Middle frontal gyrus (tissue), 1 donor: ENCODE measurements at regions not wholly inside any gene's neighbourhood (a gene's known extent, or its start where the extent isn't known, plus 50 kb on each side); places are given as distances from the start of the nearest gene placed in this dataset.
"Not testable (repeated sequence)": the region's sequence is repeated elsewhere in the genome, so short reads cannot be mapped to it uniquely, and the experiment has no call there.

Experiments
- DNase-seq: peaks from one replicate; pipeline ENCODE4 v3.0.0-alpha.2; 2015; ENCODE audit warnings: low spot score; ENCODE audit errors: extremely low spot score

GRCh38 chr11:96447208-96448110, 57.6 kb downstream of the JRKL start:
- DNase-seq, result no peak

DNA sequence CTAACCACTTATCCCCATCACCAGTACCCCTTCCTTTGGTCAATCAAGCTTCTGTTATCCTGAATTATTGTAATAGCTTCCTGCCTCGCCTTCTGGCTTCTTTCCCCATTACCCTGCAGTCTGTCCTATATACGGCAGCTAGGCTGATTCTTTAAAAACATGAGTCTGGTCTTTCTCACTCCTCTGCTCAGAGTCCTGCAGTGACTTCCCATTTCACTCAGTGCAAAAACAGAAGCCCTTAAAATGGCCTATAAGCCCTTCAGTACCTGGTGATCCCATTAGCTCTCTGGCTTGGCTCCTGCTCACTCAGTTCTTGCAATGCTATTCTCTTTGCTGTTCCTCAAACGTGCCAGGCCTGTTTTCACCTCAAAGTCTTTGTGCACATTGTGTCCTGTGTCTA, 58.4 kb downstream of the JRKL start:
- no peak for DNase-seq

DNA sequence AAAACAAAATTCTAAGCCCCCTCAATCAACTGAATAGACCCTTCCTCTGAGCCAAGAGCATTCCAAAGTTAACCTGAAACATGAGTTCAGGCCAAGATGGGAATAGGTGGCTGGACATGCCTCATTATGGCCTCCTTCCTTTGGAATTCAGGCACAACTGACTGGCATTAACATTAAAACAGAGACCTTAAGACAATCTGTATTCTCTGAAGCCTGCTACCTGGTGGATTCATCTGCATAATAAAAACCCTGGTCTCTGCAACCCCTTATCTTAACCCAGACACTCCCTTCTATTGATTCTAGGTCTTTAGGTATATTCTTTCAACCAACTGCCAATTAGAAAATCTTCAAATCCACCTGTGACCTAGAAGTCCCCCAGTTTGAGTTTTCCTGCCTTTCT, 66.3 kb downstream of the JRKL start:
- no peak for DNase-seq

GRCh38 chr11:96459751-96460150, 69.9 kb downstream of the JRKL start:
- DNase-seq, result no peak

DNA sequence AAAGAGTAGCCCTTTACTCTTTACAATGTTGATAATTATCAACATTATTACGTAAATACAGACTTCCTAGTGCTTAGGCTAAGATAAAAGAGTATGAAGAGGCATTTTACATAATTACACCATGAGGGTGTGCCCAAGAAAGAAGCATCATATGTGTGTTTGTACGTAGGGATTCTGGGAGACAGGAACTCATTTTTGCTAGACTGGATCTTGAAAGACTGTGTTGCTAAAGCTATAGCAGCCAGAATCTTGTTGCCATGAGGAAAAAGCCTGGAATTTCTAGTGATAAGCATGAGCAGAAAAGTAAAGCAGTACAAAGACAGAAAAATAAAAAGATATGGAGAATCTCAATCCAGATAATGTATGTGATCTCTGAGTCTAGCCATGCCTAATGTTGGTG, 72.1 kb downstream of the JRKL start:
- no peak for DNase-seq

GRCh38 chr11:96464700-96465307, 75.0 kb downstream of the JRKL start:
- DNase-seq, result peak; percentile 49

- no peak for DNase-seq
Measured at GRCh38 chr11:96465512-96465911, 75.7 kb downstream of the JRKL start.

DNA sequence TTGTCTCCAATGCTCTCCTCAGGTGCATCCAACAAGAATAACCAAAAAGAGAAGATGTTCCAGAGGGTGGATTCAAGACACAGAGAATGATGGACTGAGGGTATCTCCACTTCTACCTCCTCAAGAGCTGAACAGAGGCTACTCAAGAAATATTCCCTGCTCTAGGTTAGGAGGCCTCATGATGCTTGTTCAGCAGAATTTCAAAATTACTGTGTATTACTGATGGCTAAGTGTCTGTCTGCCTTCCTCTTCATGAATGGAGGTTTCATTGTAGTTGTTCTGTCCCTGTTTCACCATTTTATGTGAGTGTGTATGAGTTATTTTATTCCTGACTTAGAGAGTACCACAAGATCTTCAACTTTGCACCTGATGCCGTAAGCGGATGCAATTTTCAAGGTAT, 76.8 kb downstream of the JRKL start:
- DNase-seq, result no peak

GRCh38 chr11:96469776-96470175, 80.0 kb downstream of the JRKL start:
- no peak for DNase-seq

DNA sequence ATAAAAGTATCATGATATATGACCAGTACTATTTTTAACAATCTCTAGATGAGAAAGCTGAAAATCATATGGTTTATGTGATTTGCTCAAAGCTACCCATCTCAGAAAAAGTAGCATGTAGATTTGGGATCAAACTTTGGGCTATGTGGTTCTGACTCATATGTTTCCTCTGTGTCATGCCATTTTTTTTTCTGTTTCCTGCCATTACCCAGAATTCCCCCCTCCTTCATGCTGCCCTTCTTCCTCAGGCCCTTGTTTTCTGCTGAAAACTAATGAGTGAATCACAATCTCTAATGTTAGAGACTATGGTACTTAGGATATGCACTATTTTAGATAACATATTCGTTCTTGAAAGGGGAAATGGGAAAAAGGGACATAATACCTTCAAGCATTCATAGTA, 80.7 kb downstream of the JRKL start:
- DNase-seq, result no peak

GRCh38 chr11:96472085-96472484, 82.3 kb downstream of the JRKL start:
- no peak for DNase-seq

DNA sequence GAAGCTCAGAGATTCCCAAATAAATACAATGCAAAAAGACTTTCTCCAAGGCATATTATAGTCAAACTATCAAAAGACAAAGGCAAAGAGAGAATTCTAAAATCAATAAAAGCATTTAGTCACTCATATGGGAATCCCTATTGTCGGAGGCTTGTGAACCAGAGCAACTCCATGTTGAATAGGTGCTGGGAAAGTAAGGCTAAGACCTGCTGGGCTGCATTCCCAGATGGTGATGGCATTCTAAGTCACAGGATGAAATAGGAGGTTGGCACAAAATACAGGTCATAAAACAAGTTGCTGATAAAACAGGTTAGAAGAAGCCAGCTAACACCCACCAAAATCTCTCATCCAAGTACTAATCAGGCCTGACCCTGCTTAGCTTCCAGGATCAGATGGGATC, 84.5 kb downstream of the JRKL start:
- no peak for DNase-seq

DNA sequence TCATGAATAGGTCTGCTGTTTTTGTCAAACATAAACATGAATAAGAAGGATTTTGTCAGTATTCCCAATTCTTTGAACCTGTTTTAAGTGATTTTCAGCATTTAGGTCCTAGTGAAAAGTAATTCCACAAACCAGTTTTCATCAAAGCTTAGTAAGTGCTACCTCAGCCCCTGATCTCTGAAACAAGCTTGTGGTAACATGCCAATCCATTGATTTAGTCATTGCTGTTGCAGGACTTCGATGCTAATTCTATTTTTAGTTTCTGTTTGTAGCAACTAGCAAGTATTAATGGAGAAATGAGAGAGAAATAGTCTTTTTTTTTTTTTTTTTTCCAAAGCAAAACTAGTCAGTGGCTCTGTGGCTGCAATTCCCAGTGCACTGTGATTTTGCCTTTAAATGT, 91.4 kb downstream of the JRKL start:
- DNase-seq, result no peak

DNA sequence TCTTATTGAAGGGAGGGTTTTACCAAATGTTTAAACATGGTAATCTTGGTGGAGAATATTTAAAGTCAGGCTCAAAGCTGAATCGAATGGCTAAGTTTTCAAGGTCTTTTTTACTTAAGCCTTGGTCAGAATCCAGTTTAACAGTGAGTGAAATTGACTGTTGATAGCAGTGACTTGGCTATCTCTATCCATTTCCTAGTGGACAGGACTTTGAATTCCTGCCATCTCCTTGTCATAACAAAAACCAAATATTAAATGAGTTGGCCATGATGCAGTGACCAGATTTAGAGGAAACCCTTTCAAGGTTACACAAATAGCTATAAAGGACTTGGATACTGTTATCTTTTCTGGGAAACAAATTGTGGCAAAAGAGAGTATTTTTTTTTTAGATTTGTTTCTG, 92.0 kb downstream of the JRKL start:
- no peak for DNase-seq

DNA sequence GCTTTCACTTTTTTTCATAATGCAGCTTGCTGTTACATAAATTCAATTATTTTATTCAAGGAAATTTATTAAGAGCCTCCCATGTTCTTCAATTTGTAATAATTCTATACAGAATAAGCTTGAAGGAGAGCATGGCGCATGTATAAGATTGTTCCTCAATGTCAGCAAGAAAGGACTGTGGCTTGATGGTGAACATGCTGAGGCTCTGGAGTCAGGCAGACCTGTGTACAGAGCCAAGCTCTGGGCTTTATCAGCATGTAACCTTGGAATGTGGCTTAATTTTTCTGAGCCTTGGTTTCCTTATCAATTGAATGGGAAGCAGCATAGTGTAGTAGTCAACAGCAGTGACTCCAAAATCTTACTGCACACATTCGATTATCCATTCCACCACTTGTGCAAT, 92.4 kb downstream of the JRKL start:
- DNase-seq, result no peak

DNA sequence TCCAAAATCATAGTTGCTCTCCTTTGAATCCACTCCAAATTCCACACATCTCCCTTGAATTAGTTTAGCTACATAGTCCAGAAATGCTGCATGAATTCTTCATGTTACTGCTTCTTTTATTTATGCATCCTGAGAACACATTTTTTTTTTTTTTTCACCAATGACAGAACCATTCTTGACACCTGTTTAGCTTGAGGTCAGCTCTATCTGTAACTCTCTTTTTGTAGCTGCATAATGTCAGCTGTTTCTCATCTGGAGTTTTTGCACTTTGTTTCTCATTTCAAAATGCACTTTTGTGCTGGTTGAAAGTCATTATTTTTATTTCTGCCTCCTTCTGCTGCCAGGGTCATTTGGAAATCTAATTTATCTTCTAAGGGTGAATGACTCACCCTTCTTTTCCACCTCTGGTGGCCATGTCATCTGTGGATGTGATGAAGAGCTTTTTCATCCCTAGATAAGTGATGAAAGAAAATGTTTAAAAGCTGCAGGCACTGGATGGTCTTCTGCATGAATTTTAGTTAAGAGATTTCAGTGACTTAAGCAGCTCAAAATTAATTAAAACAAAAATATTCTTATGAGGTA, 93.7 kb downstream of the JRKL start:
- no peak for DNase-seq

DNA sequence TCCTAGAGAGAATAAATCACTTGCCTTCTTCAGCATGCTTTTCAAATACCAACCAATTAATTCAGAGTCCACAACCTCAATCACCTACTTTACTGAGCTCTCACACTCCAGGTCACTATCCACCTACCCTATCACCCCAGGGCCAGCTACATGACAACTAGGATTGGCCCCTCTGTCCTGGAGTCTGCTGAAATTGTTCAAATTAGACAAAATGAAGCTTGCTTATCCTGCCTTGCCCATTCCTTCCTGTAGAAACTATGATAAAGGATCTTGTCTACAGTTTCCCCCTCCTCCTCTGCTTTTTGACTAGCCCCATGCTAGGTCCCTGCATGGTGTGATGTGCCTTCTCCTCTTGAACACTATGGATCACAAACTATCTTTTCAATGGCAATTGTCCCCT, 94.5 kb downstream of the JRKL start:
- DNase-seq, result no peak

DNA sequence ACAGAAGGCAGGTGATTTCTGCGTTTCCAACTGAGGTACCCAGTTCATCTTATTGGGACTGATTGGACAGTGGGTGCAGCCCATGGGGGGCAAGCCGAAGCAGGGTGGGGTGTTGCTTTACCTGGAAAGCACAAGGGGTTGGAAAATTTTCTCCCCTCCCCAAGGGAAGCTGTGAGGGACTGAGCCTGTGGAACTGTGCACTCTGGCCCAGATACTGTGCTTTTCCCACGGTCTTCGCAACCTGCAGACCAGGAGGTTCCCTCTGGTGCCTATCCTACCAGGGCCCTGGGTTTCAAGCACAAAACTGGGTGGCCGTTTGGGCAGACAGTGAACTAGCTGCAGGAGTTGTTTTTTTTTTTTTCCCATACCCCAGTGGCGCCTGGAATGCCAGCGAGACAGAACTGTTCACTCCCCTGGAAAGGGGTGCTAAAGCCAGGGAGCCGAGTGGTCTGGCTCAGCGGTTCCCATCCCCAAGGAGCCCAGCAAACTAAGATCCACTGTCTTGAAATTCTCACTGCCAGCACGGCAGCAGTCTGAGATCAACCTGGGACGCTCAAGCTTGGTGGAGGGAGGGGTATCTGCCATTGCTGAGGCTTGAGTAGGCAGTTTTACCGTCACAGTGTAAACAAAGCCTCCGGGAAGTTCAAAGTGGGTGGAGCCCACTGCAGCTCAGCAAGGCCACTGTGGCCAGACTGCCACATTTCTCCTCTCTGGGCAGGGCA, 97.2 kb downstream of the JRKL start:
- DNase-seq, result no peak

DNA sequence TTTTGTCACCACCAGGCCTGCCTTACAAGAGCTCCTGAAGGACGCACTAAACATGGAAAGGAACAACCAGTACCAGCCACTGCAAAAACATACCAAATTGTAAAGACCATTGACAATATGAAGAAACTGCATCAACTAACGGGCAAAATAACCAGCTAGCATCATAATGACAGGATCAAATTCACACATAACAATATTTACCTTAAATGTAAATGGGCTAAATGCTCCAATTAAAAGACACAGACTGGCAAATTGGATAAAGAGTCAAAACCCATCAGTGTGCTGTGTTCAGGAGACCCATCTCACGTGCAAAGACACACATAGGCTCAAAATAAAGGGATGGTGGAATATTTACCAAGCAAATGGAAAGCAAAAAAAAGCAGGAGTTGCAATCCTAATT, 99.1 kb downstream of the JRKL start:
- DNase-seq, result not testable (repeated sequence)

- DNase-seq, result no peak
Measured at GRCh38 chr11:96500440-96500839, 110.6 kb downstream of the JRKL start.

- no peak for DNase-seq
Measured at GRCh38 chr11:96506041-96506440, 116.2 kb downstream of the JRKL start.

- DNase-seq, result no peak
Measured at GRCh38 chr11:96506953-96507354, 117.1 kb downstream of the JRKL start.
